Keratinocyte (primary cell): ENCODE measurements at regions not wholly inside any gene's neighbourhood (a gene's known extent, or its start where the extent isn't known, plus 50 kb on each side); places are given as distances from the start of the nearest gene placed in this dataset.

Experiments used
- DNase-seq: peaks from one replicate; pipeline ENCODE4 v3.0.0-alpha.2; 2011; ENCODE audit warnings: low read depth, missing footprints, low spot score
- FAIRE-seq: peaks from 2 replicates; lab custom pipeline; 2011; peaks lifted over from hg19 to GRCh38; lab: Jason Lieb, UNC
- H2AFZ ChIP-seq: 2 replicates; pipeline ENCODE4 v1.6.0; 2012; ENCODE audit warnings: low read length, control low read depth, inconsistent platforms; ENCODE audit not compliant: control insufficient read depth
- H3K27ac ChIP-seq: 2 replicates; pipeline ENCODE4 v1.5.1; 2011; ENCODE audit warnings: low read length; ENCODE audit not compliant: control insufficient read depth, insufficient read depth
- H3K27me3 ChIP-seq: 3 replicates; pipeline ENCODE4 v1.6.0; 2011; ENCODE audit warnings: low read length; ENCODE audit not compliant: control insufficient read depth, insufficient read depth; ENCODE audit errors: extremely low read depth
- H3K36me3 ChIP-seq, 2 experiments: 2 replicates in 1 of 2; 3 replicates in 1 of 2; pipeline ENCODE4 v1.5.1; 2011; ENCODE audit warnings: low read length in 2 of 2, mild to moderate bottlenecking in 1 of 2; ENCODE audit not compliant: control insufficient read depth in 2 of 2, insufficient read depth in 2 of 2; ENCODE audit errors: extremely low read depth in 1 of 2
- H3K4me1 ChIP-seq: 3 replicates; pipeline ENCODE4 v1.5.1; 2011; ENCODE audit warnings: low read length; ENCODE audit not compliant: control insufficient read depth, insufficient read depth; ENCODE audit errors: extremely low read depth
- H3K4me2 ChIP-seq: 3 replicates; pipeline ENCODE4 v1.6.0; 2011; ENCODE audit warnings: low read depth, low read length; ENCODE audit not compliant: control insufficient read depth, insufficient read depth; ENCODE audit errors: extremely low read depth
- H3K4me3 ChIP-seq, 3 experiments: fragments of 200-600 bp in 1 of 3; sonication (generic) in 1 of 3; 2 replicates in 2 of 3; 3 replicates in 1 of 3; pipeline ENCODE4 v1.5.1; 2011 to 2016; ENCODE audit warnings: low read length in 3 of 3, mild to moderate bottlenecking in 3 of 3, control low read depth in 2 of 3, inconsistent platforms in 1 of 3, low read depth in 1 of 3, mixed read lengths in 1 of 3, mixed run types in 1 of 3, moderate library complexity in 1 of 3; ENCODE audit not compliant: control insufficient read depth in 2 of 3, insufficient read depth in 2 of 3; ENCODE audit errors: extremely low read depth in 1 of 3
- H3K79me2 ChIP-seq: 2 replicates; pipeline ENCODE4 v1.6.0; 2012; ENCODE audit warnings: low read length; ENCODE audit not compliant: control insufficient read depth, insufficient read depth
- H3K9ac ChIP-seq: 3 replicates; pipeline ENCODE4 v1.6.0; 2011; ENCODE audit warnings: low read length; ENCODE audit not compliant: control insufficient read depth, insufficient read depth; ENCODE audit errors: extremely low read depth
- H3K9me1 ChIP-seq: 3 replicates; pipeline ENCODE4 v1.6.0; 2011; ENCODE audit warnings: low read length; ENCODE audit not compliant: control insufficient read depth, insufficient read depth; ENCODE audit errors: extremely low read depth
- H3K9me3 ChIP-seq: 2 replicates; pipeline ENCODE4 v1.5.1; 2012; ENCODE audit warnings: low read depth, low read length; ENCODE audit not compliant: control insufficient read depth
- H4K20me1 ChIP-seq: 3 replicates; pipeline ENCODE4 v1.6.0; 2011; ENCODE audit warnings: low read length; ENCODE audit not compliant: control insufficient read depth, insufficient read depth; ENCODE audit errors: extremely low read depth
- CTCF ChIP-seq, 3 experiments: IDR thresholded peaks in 1 of 3; conservative IDR thresholded peaks in 1 of 3; optimal IDR thresholded peaks in 1 of 3; 2 replicates in 2 of 3; 3 replicates in 1 of 3; pipeline versions ENCODE3 to v1.5.1; 2011; ENCODE audit warnings: low read length in 3 of 3, mild to moderate bottlenecking in 3 of 3, moderate library complexity in 2 of 3, control low read depth in 1 of 3, inconsistent platforms in 1 of 3; ENCODE audit not compliant: insufficient read depth in 2 of 3; ENCODE audit errors: extremely low read depth in 1 of 3
- EZH2 ChIP-seq: IDR thresholded peaks from one replicate; pipeline ENCODE4 v1.6.1; 2012; ENCODE audit warnings: inconsistent platforms, mild to moderate bottlenecking, low read length, moderate library complexity
- dilution Hi-C: fragments of 300-500 bp; cut with MboI; formaldehyde crosslinking; loops from one replicate; pipeline ENCODE4 v1.7.0; 2020; ENCODE audit warnings: low sequenced_read_pairs; ENCODE audit not compliant: extremely low pct_ligation_motif_present

GRCh38 chr10:36345807-36346206 lies 703.7 kb upstream of the FZD8 start:
- Histone ChIP-seq H3K4me3 (no peak overlapping the region), H3K9me3 (no peaks in the 10 kb centered on the region), H3K9ac (no peak overlapping the region), H3K79me2 (no peaks in the 10 kb centered on the region), H3K4me2 (no peak overlapping the region), H3K9me1 (no peaks in the 10 kb centered on the region), H3K36me3 (no peaks in the 10 kb centered on the region), H2AFZ (no peak overlapping the region), H3K27ac (no peak overlapping the region), H4K20me1 (no peaks in the 10 kb centered on the region), H3K27me3 (no peaks in the 10 kb centered on the region), H3K4me1 (peaks cover 20% of the 10 kb centered on the region)
- TF ChIP-seq EZH2: no peak
- no peak for TF ChIP-seq CTCF (optimal IDR thresholded peaks at IDR 0.05 in 1 of 3, IDR thresholded peaks at IDR 0.05 in 1 of 3, conservative IDR thresholded peaks at IDR 0.05 in 1 of 3; ENCODE audit: extremely low read depth in 1 of 3, insufficient read depth in 2 of 3, low read length in 3 of 3)
- no peak for FAIRE-seq
- DNase-seq: no peak
- dilution Hi-C loops: no loop called here

- Histone ChIP-seq H3K4me1 (peaks cover 19% of the 10 kb centered on the region), H3K27ac (no peak overlapping the region), H3K9me3 (no peaks in the 10 kb centered on the region), H3K4me3 (no peak overlapping the region), H3K4me2 (no peak overlapping the region), H3K36me3 (no peaks in the 10 kb centered on the region), H3K27me3 (no peaks in the 10 kb centered on the region), H4K20me1 (no peaks in the 10 kb centered on the region), H3K9me1 (no peaks in the 10 kb centered on the region), H3K79me2 (no peaks in the 10 kb centered on the region), H3K9ac (no peak overlapping the region), H2AFZ (no peak overlapping the region)
- no peak for FAIRE-seq
- TF ChIP-seq EZH2: no peak
- DNase-seq: no peak
- dilution Hi-C loops: no loop called here
Measured at GRCh38 chr10:36345175-36345533, 703.1 kb upstream of the FZD8 start.
